Progenitor cell of endocrine pancreas (in vitro differentiated cells): ENCODE measurements at regions not wholly inside any gene's neighbourhood (a gene's known extent, or its start where the extent isn't known, plus 50 kb on each side); places are given as distances from the start of the nearest gene placed in this dataset.

ENCODE experiments used
- DNase-seq: peaks from one replicate; pipeline ENCODE4 v3.0.0; 2021; ENCODE audit warnings: low spot score; ENCODE audit not compliant: unreplicated experiment
- H3K27ac Mint-ChIP-seq: 2 replicates; pipeline ENCODE4 v1.8.0; 2021; ENCODE audit warnings: mild to moderate bottlenecking, moderate library complexity, mixed read lengths
- H3K27me3 Mint-ChIP-seq: 2 replicates; pipeline ENCODE4 v1.8.0; 2021; ENCODE audit warnings: mixed read lengths
- H3K36me3 Mint-ChIP-seq: 2 replicates; pipeline ENCODE4 v1.8.0; 2022; ENCODE audit warnings: mixed read lengths; ENCODE audit not compliant: insufficient read depth
- H3K4me1 Mint-ChIP-seq: 2 replicates; pipeline ENCODE4 v1.8.0; 2021; ENCODE audit warnings: low read depth, mixed read lengths
- H3K4me3 Mint-ChIP-seq: 2 replicates; pipeline ENCODE4 v1.8.0; 2021; ENCODE audit warnings: low read depth, mild to moderate bottlenecking, moderate library complexity, mixed read lengths
- H3K9me3 Mint-ChIP-seq: 2 replicates; pipeline ENCODE4 v1.8.0; 2021; ENCODE audit warnings: low read depth, mixed read lengths
- TF ChIP-seq, protein P1 (sequence below): fragments of 200-600 bp; sonication (generic); IDR thresholded peaks from one replicate; pipeline ENCODE4 v1.5.0; 2021; ENCODE audit warnings: antibody characterized with exemption, mild to moderate bottlenecking; ENCODE audit not compliant: unreplicated experiment

DNA sequence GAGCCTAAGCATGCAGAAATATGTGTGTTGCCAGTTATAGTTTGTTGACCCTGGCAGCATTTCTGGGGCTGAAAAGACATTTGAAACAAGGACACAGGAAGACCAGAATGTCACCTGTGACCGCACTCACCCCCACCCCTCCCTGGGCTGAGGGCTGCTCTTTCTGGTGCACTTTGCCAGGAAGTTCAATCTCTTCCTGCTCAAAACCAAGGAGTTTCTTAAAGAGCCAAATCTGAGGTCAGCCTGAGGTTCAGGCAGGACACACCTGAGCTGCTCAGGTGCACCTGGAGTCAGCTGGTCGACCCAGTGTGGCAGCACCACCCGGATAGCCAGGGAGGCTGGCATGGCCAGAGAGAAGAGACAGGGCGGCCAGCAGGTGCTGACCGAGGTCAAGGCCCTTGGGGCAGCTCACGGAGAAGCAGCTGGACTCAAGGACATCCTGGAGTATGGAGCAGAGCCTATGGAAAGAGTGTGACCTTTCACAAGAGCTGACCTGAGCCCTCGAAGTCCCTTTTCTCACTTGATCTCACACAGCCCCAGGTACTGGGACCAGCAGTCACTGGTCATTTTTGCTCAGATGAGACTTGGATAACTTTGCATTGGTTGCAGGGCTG, 376.9 kb upstream of the IRX4 start:
- no peak overlapping the region for H3K4me3 Mint-ChIP-seq
- TF ChIP-seq, protein P1, sequence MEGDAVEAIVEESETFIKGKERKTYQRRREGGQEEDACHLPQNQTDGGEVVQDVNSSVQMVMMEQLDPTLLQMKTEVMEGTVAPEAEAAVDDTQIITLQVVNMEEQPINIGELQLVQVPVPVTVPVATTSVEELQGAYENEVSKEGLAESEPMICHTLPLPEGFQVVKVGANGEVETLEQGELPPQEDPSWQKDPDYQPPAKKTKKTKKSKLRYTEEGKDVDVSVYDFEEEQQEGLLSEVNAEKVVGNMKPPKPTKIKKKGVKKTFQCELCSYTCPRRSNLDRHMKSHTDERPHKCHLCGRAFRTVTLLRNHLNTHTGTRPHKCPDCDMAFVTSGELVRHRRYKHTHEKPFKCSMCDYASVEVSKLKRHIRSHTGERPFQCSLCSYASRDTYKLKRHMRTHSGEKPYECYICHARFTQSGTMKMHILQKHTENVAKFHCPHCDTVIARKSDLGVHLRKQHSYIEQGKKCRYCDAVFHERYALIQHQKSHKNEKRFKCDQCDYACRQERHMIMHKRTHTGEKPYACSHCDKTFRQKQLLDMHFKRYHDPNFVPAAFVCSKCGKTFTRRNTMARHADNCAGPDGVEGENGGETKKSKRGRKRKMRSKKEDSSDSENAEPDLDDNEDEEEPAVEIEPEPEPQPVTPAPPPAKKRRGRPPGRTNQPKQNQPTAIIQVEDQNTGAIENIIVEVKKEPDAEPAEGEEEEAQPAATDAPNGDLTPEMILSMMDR, result no peak
- H3K36me3 Mint-ChIP-seq, result no peaks in the 10 kb centered on the region
- H3K4me1 Mint-ChIP-seq, result no peaks in the 10 kb centered on the region
- H3K9me3 Mint-ChIP-seq, result no peaks in the 10 kb centered on the region
- no peak for DNase-seq
- no peak overlapping the region for H3K27ac Mint-ChIP-seq
- H3K27me3 Mint-ChIP-seq, result peaks cover 54% of the 10 kb centered on the region

- H3K9me3 Mint-ChIP-seq, result no peaks in the 10 kb centered on the region
- TF ChIP-seq, protein P1, result no peak
- no peak overlapping the region for H3K4me3 Mint-ChIP-seq
- no peaks in the 10 kb centered on the region for H3K36me3 Mint-ChIP-seq
- DNase-seq, result no peak
- H3K4me1 Mint-ChIP-seq, result no peaks in the 10 kb centered on the region
- H3K27ac Mint-ChIP-seq, result no peak overlapping the region
- peaks cover 59% of the 10 kb centered on the region for H3K27me3 Mint-ChIP-seq
These were observed 376.1 kb upstream of the IRX4 start for GRCh38 chr5:2258861-2259260.

GRCh38 chr5:2257326-2258244, 374.9 kb upstream of the IRX4 start:
- no peak for DNase-seq
- H3K4me3 Mint-ChIP-seq, result no peak overlapping the region
- peaks cover 63% of the 10 kb centered on the region for H3K27me3 Mint-ChIP-seq
- H3K36me3 Mint-ChIP-seq, result no peaks in the 10 kb centered on the region
- no peaks in the 10 kb centered on the region for H3K9me3 Mint-ChIP-seq
- no peaks in the 10 kb centered on the region for H3K4me1 Mint-ChIP-seq
- H3K27ac Mint-ChIP-seq, result no peak overlapping the region
- TF ChIP-seq, protein P1, result no peak

- DNase-seq, result no peak
These were observed 374.1 kb upstream of the IRX4 start for GRCh38 chr5:2256691-2257280.

More at GRCh38 chr5:2256691-2257280, 374.1 kb upstream of the IRX4 start:
- Mint-ChIP-seq H3K36me3 (no peaks in the 10 kb centered on the region), H3K27ac (no peak overlapping the region), H3K4me3 (no peak overlapping the region), H3K27me3 (peaks cover 59% of the 10 kb centered on the region), H3K9me3 (no peaks in the 10 kb centered on the region), H3K4me1 (no peaks in the 10 kb centered on the region)
- TF ChIP-seq, protein P1, result no peak
